ENCODE measurements at regions not wholly inside any gene's neighbourhood (a gene's known extent, or its start where the extent isn't known, plus 50 kb on each side); places are given as distances from the start of the nearest gene placed in this dataset.
A peak's percentile ranks its signal among the peaks of the same experiment; 100 is the strongest.

DNA sequence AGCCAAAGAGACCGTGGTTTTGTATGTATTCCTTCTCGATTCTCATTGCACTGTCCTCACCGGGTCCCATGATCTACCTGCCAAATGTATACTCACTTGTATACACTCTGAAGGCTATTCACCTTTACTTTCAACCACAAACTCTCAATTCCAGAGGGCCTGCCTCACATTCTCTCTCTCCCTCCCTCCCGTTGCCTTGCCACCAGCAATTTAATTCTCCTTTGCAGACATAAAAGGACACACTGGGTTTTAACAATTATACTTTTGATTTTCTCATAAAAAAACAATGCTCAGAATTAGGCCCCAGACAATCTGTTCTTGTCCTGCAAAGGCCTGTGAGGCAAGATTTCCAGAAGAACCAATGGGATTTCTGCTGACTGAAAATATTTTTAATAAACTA lies 265.1 kb upstream of the PSMD7 start:
- no peak for DNase-seq (ENCODE audit: low read depth)

DNA sequence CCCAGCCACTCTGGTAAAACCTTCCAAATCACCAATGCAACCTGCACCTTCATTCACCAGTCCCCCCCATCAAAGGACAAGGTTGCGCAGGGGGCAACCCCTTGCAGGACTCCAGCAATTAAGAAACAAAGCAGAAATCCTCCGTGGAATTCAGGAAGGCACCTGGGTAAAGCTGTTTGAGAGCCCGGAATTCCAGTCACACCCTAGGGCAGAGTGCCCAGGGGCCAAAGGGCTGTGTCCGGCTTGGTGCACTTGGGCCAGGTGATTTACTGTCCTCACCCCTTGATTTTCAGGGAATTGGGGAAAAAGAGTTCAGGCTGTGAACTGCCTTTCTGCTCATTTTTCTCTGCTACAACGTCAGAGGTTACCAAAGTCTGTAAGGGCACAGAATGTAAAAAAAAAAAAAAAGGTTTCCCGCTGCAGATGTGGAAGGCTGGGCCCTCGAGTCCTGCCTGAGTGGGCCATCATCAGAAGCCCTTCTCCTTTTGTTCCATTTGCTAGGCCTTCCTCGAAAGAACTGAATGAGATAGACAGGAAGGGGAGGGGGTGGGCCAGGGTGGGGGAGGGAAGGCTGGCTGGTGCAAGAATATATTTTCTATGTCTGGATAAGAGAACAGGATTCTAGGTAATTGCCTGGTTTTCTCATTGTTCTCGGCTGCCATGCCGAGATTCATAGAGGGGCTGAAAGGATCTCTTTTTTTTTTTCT lies 266.5 kb upstream of the PSMD7 start:
- DNase-seq (ENCODE audit: low read depth) = no peak

DNA sequence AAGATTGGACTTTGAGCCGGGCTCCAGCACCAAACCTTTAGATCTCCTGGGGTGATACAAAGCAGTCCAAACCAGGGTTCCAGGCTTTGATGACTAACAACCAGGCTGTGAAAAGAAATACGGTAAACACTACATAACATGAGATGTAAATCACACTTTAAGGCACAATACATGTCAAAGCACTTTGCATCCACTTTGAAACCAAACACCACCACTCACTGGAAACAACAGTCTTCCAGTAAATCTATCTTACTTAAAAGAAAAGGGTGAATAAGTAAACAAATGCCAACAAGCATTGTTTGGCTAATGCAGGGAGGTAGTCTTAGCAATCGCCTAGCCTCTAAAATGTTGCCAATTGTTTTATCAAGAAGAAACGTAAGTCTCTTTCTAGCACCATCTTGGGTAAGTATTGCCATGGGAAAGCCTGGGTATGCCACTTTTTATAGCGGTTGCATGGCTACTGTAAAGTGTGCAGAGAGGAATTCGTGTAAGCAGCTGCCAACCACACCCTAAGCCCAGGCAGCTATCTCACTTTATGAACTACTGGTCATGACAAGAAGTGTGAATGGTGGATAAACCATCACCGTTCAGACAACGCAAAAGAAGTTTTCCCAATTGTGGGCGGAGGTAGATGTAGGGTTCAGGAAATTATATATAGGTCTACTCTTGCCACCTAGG lies 267.4 kb upstream of the PSMD7 start:
- DNase-seq (ENCODE audit: low read depth) = no peak

DNA sequence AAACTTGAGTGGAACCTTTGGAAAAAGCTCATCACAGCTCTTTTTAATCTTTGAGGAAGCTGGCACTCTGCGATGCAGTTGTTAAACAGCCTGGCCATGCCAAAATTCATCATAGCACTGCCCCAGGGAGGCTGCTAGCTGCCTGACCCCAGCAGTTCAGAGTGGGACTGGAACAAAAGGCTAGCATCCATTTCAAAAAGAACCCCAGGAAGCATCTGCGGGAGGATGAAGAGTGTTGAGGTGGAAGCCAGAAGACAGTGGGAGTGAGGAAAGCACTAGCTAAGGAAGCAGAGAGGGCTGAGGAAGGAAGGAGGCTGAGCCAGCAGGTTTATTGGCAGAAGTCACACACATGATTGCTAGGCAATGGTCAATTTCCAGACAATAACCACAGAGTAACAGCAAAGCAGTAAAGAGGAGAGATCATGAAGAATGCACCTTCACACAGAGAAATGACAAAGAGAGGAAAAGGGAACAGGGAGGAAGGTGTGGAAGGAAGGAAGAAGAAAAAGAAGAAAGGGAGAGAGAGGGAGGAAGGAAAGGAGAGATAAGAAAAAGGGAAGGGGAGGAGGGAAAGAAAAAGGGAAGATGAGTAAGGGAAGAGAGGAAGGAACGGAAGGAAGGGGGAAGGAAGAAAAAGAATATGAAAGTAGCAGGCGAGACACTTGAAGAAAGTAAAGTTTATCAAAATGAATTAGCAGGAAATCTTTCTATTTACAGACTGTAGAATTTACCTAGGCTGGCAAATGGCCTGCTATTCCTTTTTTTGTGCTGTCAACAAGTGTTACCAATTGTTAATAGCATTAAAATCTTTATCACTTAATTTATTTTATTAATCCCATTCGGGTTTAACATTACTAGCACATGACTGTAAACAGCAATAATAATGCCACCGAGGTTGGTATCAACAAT lies 270.0 kb upstream of the PSMD7 start:
- no peak for DNase-seq (ENCODE audit: low read depth)

DNA sequence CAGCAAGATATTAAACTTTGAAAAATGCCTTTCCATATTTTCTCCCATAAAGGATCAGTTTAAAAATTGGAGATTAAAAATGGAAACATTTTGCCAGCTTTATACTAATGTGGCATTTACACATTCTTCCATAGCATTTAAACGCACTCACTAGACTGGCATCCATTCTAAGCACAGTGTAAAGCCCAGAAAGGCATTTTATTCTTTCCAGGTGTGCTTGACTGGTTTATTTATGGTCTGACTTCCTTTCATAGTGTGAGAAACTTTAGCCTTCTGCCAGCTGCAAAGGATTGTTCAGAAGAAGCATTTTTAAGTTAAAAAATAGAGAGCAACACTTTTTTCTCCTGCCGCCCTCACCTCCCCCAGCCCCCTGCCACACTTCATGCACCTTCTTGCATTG lies 271.7 kb upstream of the PSMD7 start:
- DNase-seq (ENCODE audit: low read depth) = no peak

DNA sequence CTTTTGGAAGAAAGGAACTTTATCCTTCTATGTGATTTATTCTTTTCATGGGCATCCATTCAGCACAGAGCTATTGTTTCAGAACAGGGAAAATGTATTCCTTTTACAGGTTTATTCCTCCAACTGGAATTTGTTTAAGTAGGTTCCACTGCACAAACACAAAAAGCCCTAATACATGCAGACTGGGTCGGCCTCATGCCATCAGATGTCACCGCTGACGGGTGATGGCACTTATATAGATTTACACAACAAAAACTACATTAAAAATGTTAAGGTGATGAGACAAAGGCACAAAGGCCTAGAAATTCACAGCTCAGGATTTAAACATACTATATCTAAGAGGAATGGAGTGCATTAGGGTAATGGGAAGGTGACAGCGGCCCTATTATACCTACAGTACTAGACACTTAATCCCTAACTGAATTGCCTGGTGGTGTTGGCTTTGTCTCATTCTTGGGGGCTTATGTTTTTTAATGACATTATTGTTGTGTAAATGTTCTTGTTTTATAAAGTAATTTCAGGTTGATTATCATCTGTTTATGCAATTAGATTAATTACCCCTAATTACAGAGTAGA lies 276.4 kb upstream of the PSMD7 start:
- DNase-seq (ENCODE audit: low read depth) = no peak

DNA sequence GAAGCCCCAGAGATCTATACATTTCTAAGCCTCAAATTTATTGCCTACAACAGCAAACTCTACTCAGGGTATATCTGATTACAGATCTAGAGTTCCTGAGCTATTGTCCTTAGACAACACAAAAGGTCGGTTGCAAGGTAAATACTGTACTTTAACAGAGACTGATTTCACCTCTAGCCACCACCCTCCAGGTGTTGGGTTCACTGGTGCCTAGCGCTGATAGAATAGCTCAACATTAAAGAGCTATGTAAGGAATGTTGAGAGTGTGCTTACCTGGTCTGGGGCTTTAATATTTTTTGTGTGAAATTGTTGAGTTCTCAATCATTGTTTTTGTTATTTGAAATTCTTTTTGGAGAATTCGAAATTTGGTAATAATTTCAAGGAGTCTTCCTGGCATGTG lies 277.0 kb upstream of the PSMD7 start:
- no peak for DNase-seq (ENCODE audit: low read depth)

DNA sequence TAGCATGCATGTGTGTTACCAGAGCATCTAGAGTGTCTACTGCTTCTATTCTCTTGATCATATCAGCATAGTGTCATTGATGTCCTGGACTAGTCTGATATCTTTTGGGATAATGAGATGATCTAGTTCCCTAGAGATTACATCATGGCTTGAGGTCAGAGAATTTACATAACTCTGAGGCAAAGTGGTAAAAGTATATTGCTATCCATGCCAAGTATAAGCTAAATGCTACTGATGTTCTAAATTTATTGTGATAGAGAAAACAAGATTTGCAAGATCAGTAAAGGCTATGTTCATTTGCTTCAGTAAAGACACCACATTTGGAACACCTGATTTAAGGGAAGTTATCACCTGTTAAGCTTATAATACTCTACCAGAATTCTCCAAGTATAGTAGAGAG lies 280.7 kb upstream of the PSMD7 start:
- DNase-seq (ENCODE audit: low read depth) = no peak

DNA sequence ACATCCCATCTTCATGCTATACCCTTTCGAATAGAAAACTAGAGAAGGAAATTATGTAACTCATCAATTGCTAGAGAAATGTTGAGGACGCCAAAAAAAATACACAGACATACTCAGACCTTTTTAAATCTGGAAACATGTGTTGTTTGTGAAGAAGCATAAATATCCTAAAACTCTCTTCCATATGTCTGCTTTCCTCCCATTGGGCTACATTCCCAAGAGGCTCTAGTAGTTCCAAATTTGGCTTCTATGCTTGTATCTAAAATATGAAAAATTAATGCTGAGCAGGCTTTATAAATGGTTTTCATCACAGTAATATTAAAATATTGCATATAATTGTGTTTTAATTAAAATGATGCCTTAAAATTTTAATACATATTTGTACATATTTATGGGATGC lies 297.9 kb upstream of the PSMD7 start:
- DNase-seq (ENCODE audit: low read depth) = no peak

DNA sequence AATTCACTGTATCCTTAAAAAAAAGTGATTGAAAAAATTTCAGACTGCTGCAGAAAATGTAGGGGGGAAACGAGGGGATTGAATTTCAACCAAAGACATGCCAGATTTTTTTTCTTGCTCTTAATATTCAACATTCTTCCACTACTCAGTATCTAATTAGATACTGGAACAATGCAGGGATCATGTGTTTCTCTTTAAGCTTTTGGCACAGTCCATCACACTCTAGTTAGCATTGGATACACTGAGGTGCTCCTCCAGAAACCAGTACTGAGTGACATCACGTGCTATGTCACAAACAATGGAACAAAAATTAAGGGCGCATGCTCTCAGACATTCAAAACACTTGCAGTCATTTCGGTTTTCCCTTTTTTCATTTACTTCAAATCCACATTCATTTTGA lies 298.6 kb upstream of the PSMD7 start:
- no peak for DNase-seq (ENCODE audit: low read depth)

DNA sequence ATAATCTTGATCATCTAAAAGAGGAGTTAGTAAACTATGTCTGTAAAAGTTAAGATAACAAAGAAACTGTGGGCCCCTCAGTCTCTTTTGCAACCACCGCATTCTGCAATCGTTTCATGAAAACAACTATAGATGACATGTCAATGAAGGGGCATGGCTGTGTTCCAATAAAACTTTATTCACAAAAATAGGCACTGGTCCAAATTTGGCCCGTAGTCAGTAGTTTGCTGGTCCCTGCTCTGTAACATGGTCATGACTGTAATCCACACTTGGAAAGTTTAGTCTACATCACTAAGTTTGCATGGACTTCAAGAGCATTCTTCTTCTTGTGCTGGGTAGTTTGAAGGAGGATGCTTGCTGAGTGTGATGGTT lies 299.3 kb upstream of the PSMD7 start:
- DNase-seq (ENCODE audit: low read depth) = no peak

DNA sequence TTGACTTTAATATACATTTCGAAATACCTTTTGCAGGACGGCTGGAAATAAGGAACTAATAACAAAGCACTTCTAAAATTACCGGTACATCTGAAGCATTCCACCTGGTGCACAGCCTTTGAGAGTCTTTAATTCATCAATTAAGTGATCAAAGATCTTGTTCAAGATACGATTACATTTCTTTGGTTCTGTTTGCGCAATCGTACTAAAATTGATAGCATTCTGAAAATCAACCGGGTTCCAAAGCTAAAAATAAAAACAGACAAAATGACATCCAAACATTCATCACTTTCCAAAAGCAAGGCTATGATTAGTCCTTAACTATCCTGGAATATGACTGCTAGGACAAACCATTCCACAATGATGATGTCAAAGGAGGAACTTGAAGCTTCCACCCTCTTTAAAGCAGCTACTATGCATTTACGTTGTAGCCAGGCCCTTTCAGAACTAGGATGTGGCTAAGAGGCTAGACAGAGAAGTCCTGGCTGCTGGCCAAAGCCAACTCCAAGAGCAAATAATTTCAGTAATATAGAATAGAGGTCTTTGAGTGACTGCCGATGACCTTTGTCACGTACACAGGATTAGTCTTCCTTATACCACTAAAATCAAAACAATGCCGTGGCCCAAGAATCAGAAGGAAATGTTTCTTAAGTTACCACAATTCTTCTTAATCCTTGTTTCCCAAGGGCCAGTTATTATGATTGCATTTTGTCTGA lies 299.8 kb upstream of the PSMD7 start:
- no peak for DNase-seq (ENCODE audit: low read depth)

DNA sequence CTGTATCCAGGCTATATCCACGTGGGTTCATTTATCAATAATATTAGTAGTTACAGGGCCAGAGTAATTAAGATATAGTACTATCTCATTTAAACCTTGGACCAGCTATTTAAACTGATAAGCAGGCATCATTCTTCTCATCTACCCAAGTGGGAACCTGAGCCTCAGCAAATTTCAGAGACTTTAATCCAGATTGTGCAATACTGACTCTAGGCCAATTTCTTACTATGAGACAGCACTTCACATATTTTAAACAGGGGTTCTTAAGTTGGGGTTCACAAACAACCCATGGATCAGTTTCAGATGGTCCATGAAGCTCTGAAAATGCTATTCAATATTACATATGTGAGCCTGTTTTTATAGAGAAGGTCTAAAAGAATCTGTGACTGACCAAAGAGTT lies 302.7 kb upstream of the PSMD7 start:
- DNase-seq (ENCODE audit: low read depth) = no peak

DNA sequence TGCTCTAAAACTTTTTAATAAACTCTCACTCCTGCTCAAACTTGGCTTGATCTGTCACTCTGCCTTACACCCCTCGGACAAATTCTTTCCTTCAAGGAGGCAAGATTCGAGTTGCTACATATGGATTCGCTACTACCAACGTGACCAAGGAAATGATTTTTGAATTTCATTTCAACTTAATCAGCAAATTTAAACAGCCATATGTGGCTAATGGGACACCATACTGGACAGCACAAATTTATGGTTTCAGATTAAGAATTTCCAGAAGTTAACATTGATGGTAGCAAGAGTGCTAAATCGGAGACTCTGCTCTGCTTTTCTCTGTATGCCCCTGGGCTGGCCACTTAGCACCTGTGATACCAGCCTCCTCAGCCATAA lies 318.2 kb upstream of the PSMD7 start:
- no peak for DNase-seq (ENCODE audit: low read depth)

DNA sequence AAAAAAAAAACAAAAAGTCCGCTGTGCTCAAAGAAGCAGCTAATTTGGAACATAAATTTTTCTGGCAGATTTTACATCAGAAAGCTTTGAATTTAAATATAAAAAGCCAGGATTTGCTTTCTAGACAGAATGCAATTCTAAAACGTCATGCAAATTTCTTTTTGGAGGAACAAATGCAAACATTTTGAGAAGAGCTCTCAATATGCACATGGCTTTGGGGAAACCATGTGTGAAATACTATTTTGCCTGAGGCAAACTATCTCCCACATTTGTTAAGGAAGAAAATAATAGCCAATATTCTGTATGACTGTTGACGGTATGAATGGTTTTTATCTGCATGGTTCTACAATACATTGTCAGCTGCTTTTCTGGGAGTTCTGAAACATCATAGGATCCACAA lies 320.0 kb upstream of the PSMD7 start:
- DNase-seq (ENCODE audit: low read depth) = no peak

DNA sequence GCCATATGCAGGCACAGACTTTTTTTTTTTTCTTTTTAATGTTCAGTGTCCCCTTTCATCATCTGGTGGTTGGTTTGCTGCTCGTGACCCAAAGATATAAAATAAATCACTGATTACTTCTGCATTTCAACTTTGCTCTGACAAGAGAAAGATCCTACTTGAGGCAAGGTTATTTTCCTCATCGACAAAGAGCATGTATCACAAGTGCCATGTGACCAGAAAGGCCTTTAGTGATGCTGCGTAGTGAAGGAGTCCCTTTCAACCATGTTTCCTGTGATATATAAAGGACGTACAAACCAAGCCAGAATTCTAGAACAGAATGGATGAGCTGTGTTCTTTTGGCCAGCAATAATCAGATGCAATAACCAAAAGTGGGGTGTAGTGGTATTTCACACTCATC lies 323.4 kb upstream of the PSMD7 start:
- DNase-seq (ENCODE audit: low read depth) = no peak

DNA sequence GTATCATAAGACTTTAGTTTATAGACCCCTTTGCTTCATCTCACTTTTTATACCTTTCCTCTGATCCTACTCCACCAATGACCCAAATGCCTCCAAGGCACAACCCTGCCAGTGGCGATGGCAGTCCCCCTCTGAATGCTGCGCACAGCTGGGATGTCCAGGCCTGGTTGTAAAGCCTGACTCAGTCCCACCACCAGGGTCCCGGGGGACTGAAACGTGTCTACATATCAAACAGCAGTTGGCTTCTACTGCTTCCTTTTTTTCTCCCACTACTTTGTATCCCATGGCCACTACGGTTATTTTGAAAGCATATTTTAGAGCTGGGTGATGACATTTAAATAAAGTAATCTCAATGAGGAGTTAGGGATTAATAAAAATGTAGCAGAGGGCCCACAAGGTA lies 329.8 kb upstream of the PSMD7 start:
- no peak for DNase-seq (ENCODE audit: low read depth)

DNA sequence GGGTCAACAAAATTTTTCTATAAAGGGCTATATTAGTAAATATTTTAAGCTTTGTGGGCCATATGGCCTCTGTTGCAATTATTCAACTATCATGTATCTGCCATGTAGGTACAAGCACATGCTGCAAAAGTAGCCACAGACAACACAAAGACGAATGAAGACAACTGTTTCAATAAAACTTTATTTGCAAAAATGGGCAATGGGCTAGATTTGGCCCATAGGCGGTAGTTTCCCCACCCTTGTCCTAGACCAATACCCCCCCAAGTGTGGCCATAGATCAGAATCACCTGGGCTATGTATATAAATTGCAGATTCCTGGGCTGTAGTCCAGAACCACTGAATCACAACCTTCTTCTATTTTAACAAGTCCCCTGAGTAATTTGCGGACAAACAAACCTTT lies 331.0 kb upstream of the PSMD7 start:
- no peak for DNase-seq (ENCODE audit: low read depth)

DNA sequence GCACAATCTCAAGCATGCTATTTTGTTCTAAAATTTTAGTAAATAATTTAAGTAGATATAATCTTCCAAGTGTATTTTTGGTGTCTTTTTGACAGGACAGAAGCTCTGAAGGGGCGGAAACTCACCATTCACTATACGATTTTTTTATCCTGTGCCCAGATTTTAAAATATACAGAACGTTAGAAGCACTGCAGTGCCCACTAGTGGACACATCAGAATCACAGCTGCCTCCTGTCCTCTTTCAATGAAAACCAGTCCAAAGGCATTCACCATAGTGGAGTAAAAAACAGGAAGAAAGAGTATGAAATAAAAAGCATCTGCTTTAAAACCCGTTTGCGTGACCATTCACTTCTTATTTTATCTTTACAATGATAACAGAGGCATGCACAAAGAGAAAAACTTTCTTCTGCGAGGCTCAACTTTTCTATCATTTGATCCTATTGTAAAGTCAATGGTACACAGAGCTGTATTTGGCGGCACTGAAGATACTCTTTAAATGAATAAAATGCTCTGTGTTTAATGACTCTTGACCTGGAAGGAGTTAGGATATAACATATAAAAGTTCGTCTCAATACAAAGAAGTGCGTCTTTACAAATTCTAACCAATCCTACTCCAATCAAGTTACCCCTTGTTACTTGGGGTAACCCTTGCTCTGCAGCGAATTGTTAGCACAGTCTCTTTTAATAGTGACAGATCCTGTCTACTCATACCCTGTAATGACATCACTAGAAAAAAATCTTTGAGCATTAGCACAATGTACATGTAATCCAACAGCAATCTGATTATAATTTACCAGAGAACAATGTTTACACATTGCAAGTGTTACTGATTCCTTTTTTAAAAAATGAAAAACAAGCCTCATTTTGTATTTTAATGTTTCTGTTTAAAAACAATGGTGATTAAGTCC lies 339.8 kb upstream of the PSMD7 start:
- DNase-seq (ENCODE audit: low read depth) = peak; percentile 46

DNA sequence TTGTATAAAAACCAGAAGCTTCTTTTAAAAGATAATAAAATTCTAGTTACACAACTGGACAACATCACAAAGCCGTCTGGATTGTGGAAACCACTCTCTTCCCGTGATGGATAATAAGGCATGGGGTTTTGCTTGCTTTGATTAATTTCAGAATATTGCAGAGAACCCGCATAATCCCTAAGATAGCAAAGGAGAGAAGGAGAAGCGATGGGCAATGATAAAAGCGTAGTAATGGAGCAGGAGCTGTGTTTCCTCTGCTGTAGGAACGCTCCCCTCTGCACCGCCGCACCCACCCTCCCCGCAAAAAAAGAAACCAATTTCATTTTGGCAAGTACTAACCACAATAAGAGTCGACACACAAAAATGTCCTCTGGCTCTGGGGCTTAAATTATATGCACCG lies 340.9 kb upstream of the PSMD7 start:
- DNase-seq (ENCODE audit: low read depth) = no peak

DNA sequence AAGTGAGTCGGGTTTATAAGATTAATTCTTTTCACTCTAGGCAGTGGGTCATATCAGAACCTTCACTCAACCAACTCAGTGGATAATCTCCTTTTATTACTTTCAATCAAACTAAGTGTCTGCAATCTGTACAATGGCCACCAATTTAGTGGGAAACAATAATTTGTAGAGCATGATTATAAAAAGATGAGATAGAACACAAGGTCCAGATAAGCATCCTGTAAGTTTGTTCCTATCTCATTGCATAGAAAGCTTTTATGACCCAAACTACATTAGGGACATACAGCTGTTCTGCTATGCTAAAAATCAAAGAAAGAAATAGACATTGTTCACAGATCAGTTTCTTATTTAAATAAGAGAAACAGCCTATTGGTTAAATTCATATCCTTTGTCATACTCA lies 341.4 kb upstream of the PSMD7 start:
- DNase-seq (ENCODE audit: low read depth) = no peak

All from renal cortical epithelial cell (primary cell).